ENCODE measurements at regions not wholly inside any gene's neighbourhood (a gene's known extent, or its start where the extent isn't known, plus 50 kb on each side); places are given as distances from the start of the nearest gene placed in this dataset.

GRCh38 chr6:15898693-15899092 lies 230.2 kb upstream of the MYLIP start:
- H2AFZ ChIP-seq (ENCODE audit: low read depth) = no peak overlapping the region
- POLR2A ChIA-PET = no interaction called here
- H3K36me3 ChIP-seq (replicated peaks in 1 of 2; ENCODE audit: control insufficient read depth in 1 of 2, insufficient read depth in 2 of 2, low read length in 1 of 2) = no peaks in the 10 kb centered on the region
- no peaks in the 10 kb centered on the region for H3F3A ChIP-seq (replicated peaks; ENCODE audit: insufficient read depth)
- no peak overlapping the region for H3K4me2 ChIP-seq
- H3K4me1 ChIP-seq (ENCODE audit: control insufficient read depth in 1 of 2, insufficient read depth in 2 of 2, low read depth in 1 of 2, low read length in 1 of 2) = no peaks in the 10 kb centered on the region
- H3K27ac ChIP-seq (ENCODE audit: low read depth in 2 of 2, low read length in 1 of 2) = no peak overlapping the region
- H3K4me3 ChIP-seq (ENCODE audit: low read depth in 2 of 2, low read length in 1 of 2) = no peak overlapping the region
- no peak overlapping the region for H3K9ac ChIP-seq
- 0% methylated on average over 1 of the region's 1 CpG for WGBS (ENCODE audit: low lambda C conversion rate)
- no peaks in the 10 kb centered on the region for H3K79me2 ChIP-seq (ENCODE audit: insufficient read depth)
- H4K20me1 ChIP-seq (ENCODE audit: insufficient read depth) = no peaks in the 10 kb centered on the region
- no peaks in the 10 kb centered on the region for H3K9me3 ChIP-seq
- H3K9me2 ChIP-seq = no peaks in the 10 kb centered on the region
- TF ChIP-seq MXI1 (IDR thresholded peaks at IDR 0.05; ENCODE audit: low read depth, low read length) = no peak
- TF ChIP-seq SMC3 (IDR thresholded peaks at IDR 0.05; ENCODE audit: low read depth, low read length) = no peak
- TF ChIP-seq CTCF (IDR thresholded peaks at IDR 0.05) = no peak
- TF ChIP-seq RCOR1 (IDR thresholded peaks at IDR 0.05; ENCODE audit: low read length) = no peak
- no peak for TF ChIP-seq ELF1 (IDR thresholded peaks at IDR 0.05)
- no peak for TF ChIP-seq RAD21 (IDR thresholded peaks at IDR 0.05; ENCODE audit: low read length)
- TF ChIP-seq RXRA (IDR thresholded peaks at IDR 0.05; ENCODE audit: borderline replicate concordance, low read depth) = no peak
- TF ChIP-seq NRF1 (IDR thresholded peaks at IDR 0.05; ENCODE audit: low read depth, low read length) = no peak
- TF ChIP-seq, protein P1, sequence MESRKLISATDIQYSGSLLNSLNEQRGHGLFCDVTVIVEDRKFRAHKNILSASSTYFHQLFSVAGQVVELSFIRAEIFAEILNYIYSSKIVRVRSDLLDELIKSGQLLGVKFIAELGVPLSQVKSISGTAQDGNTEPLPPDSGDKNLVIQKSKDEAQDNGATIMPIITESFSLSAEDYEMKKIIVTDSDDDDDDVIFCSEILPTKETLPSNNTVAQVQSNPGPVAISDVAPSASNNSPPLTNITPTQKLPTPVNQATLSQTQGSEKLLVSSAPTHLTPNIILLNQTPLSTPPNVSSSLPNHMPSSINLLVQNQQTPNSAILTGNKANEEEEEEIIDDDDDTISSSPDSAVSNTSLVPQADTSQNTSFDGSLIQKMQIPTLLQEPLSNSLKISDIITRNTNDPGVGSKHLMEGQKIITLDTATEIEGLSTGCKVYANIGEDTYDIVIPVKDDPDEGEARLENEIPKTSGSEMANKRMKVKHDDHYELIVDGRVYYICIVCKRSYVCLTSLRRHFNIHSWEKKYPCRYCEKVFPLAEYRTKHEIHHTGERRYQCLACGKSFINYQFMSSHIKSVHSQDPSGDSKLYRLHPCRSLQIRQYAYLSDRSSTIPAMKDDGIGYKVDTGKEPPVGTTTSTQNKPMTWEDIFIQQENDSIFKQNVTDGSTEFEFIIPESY (IDR thresholded peaks at IDR 0.05; ENCODE audit: borderline replicate concordance, low read depth) = no peak
- no peak for TF ChIP-seq POLR2AphosphoS5 (IDR thresholded peaks at IDR 0.05; ENCODE audit: low read depth, low read length)
- no peak for TF ChIP-seq EZH2phosphoT487 (IDR thresholded peaks at IDR 0.05; ENCODE audit: borderline replicate concordance, low read depth)
- TF ChIP-seq, protein P2, sequence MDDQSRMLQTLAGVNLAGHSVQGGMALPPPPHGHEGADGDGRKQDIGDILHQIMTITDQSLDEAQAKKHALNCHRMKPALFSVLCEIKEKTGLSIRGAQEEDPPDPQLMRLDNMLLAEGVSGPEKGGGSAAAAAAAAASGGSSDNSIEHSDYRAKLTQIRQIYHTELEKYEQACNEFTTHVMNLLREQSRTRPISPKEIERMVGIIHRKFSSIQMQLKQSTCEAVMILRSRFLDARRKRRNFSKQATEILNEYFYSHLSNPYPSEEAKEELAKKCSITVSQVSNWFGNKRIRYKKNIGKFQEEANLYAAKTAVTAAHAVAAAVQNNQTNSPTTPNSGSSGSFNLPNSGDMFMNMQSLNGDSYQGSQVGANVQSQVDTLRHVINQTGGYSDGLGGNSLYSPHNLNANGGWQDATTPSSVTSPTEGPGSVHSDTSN (IDR thresholded peaks at IDR 0.05) = no peak
- no peak for TF ChIP-seq JUND (IDR thresholded peaks at IDR 0.05)
- no peak for TF ChIP-seq FOSL2 (IDR thresholded peaks at IDR 0.05; ENCODE audit: borderline replicate concordance, low read depth)
- no peak for TF ChIP-seq REST (IDR thresholded peaks at IDR 0.05; ENCODE audit: low read depth, low read length)
- no peak for TF ChIP-seq GATA2 (CRISPR knock-in tag; IDR thresholded peaks at IDR 0.05)
- no peak for TF ChIP-seq YY1 (IDR thresholded peaks at IDR 0.05; ENCODE audit: low read depth)
- TF ChIP-seq EP300 (IDR thresholded peaks at IDR 0.05; ENCODE audit: borderline replicate concordance in 1 of 2, low read depth in 1 of 2, low read length in 1 of 2) = no peak
- H3K27me3 ChIP-seq (ENCODE audit: insufficient read depth) = no peaks in the 10 kb centered on the region
- CTCF ChIA-PET = interaction anchor here (0.8 kb wide), 1 partner anchor 16 kb away, joined by 3 read pairs; no protein-coding TSS in a partner anchor
- no peak for DNase-seq
